ENCODE measurements at regions not wholly inside any gene's neighbourhood (a gene's known extent, or its start where the extent isn't known, plus 50 kb on each side); places are given as distances from the start of the nearest gene placed in this dataset.

- intact Hi-C loops (cut with micrococcal nuclease; ENCODE audit: unreplicated experiment): no loop called here
- TF ChIP-seq EZH2 (IDR thresholded peaks at IDR 0.05; ENCODE audit: borderline replicate concordance, low read depth, low read length, poor library complexity, severe bottlenecking): no peak
- TF ChIP-seq, protein P1, sequence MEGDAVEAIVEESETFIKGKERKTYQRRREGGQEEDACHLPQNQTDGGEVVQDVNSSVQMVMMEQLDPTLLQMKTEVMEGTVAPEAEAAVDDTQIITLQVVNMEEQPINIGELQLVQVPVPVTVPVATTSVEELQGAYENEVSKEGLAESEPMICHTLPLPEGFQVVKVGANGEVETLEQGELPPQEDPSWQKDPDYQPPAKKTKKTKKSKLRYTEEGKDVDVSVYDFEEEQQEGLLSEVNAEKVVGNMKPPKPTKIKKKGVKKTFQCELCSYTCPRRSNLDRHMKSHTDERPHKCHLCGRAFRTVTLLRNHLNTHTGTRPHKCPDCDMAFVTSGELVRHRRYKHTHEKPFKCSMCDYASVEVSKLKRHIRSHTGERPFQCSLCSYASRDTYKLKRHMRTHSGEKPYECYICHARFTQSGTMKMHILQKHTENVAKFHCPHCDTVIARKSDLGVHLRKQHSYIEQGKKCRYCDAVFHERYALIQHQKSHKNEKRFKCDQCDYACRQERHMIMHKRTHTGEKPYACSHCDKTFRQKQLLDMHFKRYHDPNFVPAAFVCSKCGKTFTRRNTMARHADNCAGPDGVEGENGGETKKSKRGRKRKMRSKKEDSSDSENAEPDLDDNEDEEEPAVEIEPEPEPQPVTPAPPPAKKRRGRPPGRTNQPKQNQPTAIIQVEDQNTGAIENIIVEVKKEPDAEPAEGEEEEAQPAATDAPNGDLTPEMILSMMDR (conservative IDR thresholded peaks at IDR 0.05; ENCODE audit: low read depth, low read length): no peak
- no peaks in the 10 kb centered on the region for H3K4me1 ChIP-seq (ENCODE audit: insufficient read depth, low read length, poor library complexity, severe bottlenecking)
- no peak for DNase-seq (ENCODE audit: low spot score)
- no peak overlapping the region for H3K4me3 ChIP-seq (ENCODE audit: low read depth, low read length, poor library complexity, severe bottlenecking)
- H3K9me3 ChIP-seq (ENCODE audit: low read depth, low read length, poor library complexity, severe bottlenecking): no peaks in the 10 kb centered on the region
- H3K27ac ChIP-seq (ENCODE audit: low read depth, low read length, poor library complexity, severe bottlenecking): no peak overlapping the region
- H3K27me3 ChIP-seq (replicated peaks; ENCODE audit: insufficient read depth, low read depth, low read length, poor library complexity): no peaks in the 10 kb centered on the region
- POLR2A ChIA-PET (ENCODE audit: low non-redundant PET): no interaction called here
- no peaks in the 10 kb centered on the region for H3K36me3 ChIP-seq (ENCODE audit: insufficient read depth, low read length, poor library complexity, severe bottlenecking)
- BruUV-seq (replicated peaks): no TSS peak
- CTCF ChIA-PET: no interaction called here
Measured at GRCh38 chr4:183808097-183808456, 97.0 kb upstream of the STOX2 start.

DNA sequence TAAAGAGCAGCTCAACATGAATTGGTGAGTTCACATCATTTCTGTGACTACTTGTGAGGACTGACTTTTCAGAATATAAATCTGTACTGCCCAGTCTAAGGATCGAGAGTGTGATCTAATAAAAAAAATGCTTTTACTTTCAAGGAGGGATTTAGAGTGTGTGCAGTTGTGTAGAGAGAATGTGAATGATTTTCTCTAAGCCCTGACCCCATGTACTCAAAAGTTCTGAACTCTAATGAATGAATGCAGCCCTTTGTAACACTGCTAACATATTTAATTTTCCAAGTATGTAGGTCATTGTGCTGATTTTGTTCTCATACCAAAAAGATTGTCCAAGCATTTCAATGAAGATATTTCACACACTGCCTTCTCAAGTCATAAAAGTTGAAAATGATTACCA lies 92.5 kb upstream of the STOX2 start:
- H3K4me1 ChIP-seq (ENCODE audit: insufficient read depth, low read length, poor library complexity, severe bottlenecking): no peaks in the 10 kb centered on the region
- CTCF ChIA-PET: no interaction called here
- no peaks in the 10 kb centered on the region for H3K36me3 ChIP-seq (ENCODE audit: insufficient read depth, low read length, poor library complexity, severe bottlenecking)
- no peaks in the 10 kb centered on the region for H3K27me3 ChIP-seq (replicated peaks; ENCODE audit: insufficient read depth, low read depth, low read length, poor library complexity)
- POLR2A ChIA-PET (ENCODE audit: low non-redundant PET): no interaction called here
- no peak overlapping the region for H3K27ac ChIP-seq (ENCODE audit: low read depth, low read length, poor library complexity, severe bottlenecking)
- TF ChIP-seq, protein P1 (conservative IDR thresholded peaks at IDR 0.05; ENCODE audit: low read depth, low read length): no peak
- TF ChIP-seq EZH2 (IDR thresholded peaks at IDR 0.05; ENCODE audit: borderline replicate concordance, low read depth, low read length, poor library complexity, severe bottlenecking): no peak
- H3K9me3 ChIP-seq (ENCODE audit: low read depth, low read length, poor library complexity, severe bottlenecking): no peaks in the 10 kb centered on the region
- intact Hi-C loops (cut with micrococcal nuclease; ENCODE audit: unreplicated experiment): no loop called here
- no peak for DNase-seq (ENCODE audit: low spot score)
- no TSS peak for BruUV-seq (replicated peaks)
- H3K4me3 ChIP-seq (ENCODE audit: low read depth, low read length, poor library complexity, severe bottlenecking): no peak overlapping the region

DNA sequence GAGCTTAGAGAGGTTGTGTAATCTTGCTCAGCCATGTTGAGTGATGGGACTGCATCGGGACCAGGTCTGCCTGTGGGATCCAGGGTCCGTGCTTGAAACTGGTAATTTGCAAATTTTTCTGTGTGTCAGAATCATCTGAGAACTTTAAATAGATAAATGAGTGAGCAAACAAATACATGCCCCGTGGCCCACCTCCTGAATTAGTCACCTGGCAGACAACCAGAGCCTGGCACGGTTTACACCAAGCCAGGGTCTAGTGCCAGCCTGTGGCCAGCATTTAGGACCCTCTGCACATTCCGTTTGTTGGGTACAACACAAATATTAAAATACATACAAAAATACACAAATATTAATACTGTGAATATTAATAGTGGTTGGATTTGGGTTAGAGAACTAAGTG lies 90.6 kb upstream of the STOX2 start:
- TF ChIP-seq EZH2 (IDR thresholded peaks at IDR 0.05; ENCODE audit: borderline replicate concordance, low read depth, low read length, poor library complexity, severe bottlenecking): no peak
- TF ChIP-seq, protein P1 (conservative IDR thresholded peaks at IDR 0.05; ENCODE audit: low read depth, low read length): no peak
- BruUV-seq (replicated peaks): no TSS peak
- Histone ChIP-seq H3K4me1 (ENCODE audit: insufficient read depth, low read length, poor library complexity, severe bottlenecking) (no peaks in the 10 kb centered on the region), H3K36me3 (ENCODE audit: insufficient read depth, low read length, poor library complexity, severe bottlenecking) (no peaks in the 10 kb centered on the region), H3K27me3 (replicated peaks; ENCODE audit: insufficient read depth, low read depth, low read length, poor library complexity) (no peaks in the 10 kb centered on the region), H3K27ac (ENCODE audit: low read depth, low read length, poor library complexity, severe bottlenecking) (no peak overlapping the region), H3K4me3 (ENCODE audit: low read depth, low read length, poor library complexity, severe bottlenecking) (no peak overlapping the region), H3K9me3 (ENCODE audit: low read depth, low read length, poor library complexity, severe bottlenecking) (no peaks in the 10 kb centered on the region)
- POLR2A ChIA-PET (ENCODE audit: low non-redundant PET): no interaction called here
- intact Hi-C loops (cut with micrococcal nuclease; ENCODE audit: unreplicated experiment): no loop called here
- CTCF ChIA-PET: no interaction called here
- no peak for DNase-seq (ENCODE audit: low spot score)
